ELF-1 (cell line): ENCODE measurements at regions not wholly inside any gene's neighbourhood (a gene's known extent, or its start where the extent isn't known, plus 50 kb on each side); places are given as distances from the start of the nearest gene placed in this dataset.
A peak's percentile ranks its signal among the peaks of the same experiment; 100 is the strongest.

Source experiments
- DNase-seq: peaks from one replicate; pipeline ENCODE4 v3.0.0-alpha.2; 2016; ENCODE audit warnings: low read depth, low spot score

GRCh38 chr2:158006961-158007719 is 94.5 kb upstream of the UPP2 start:
- DNase-seq, result no peak

GRCh38 chr2:158004126-158004764 is 97.4 kb upstream of the UPP2 start:
- DNase-seq, result no peak

- no peak for DNase-seq
Measured at GRCh38 chr2:158002079-158002478, 99.6 kb upstream of the UPP2 start.

GRCh38 chr2:157996799-157997198 is 104.9 kb upstream of the UPP2 start:
- DNase-seq, result no peak

- no peak for DNase-seq
Measured at GRCh38 chr2:157995117-157995516, 106.6 kb upstream of the UPP2 start.

- DNase-seq, result no peak
Measured at GRCh38 chr2:157991932-157992331, 109.7 kb upstream of the UPP2 start.

GRCh38 chr2:157990173-157990572 is 111.5 kb upstream of the UPP2 start:
- no peak for DNase-seq

GRCh38 chr2:157989227-157989626 is 112.4 kb upstream of the UPP2 start:
- no peak for DNase-seq

- no peak for DNase-seq
Measured at GRCh38 chr2:157986761-157987160, 110.6 kb upstream of the ACVR1 start.

GRCh38 chr2:157984866-157985265 is 108.7 kb upstream of the ACVR1 start:
- no peak for DNase-seq

- DNase-seq, result no peak
Measured at GRCh38 chr2:157980020-157980419, 103.9 kb upstream of the ACVR1 start.

GRCh38 chr2:157971702-157972101 is 95.6 kb upstream of the ACVR1 start:
- peak; percentile 87 for DNase-seq

GRCh38 chr2:157967856-157968255 is 91.7 kb upstream of the ACVR1 start:
- DNase-seq, result no peak

- no peak for DNase-seq
Measured at GRCh38 chr2:157959249-157959648, 83.1 kb upstream of the ACVR1 start.

GRCh38 chr2:157957596-157957995 is 81.5 kb upstream of the ACVR1 start:
- no peak for DNase-seq

- DNase-seq, result no peak
Measured at GRCh38 chr2:157952558-157952957, 76.4 kb upstream of the ACVR1 start.

- DNase-seq, result no peak
Measured at GRCh38 chr2:157948856-157949255, 72.7 kb upstream of the ACVR1 start.

GRCh38 chr2:157946919-157947557 is 70.9 kb upstream of the ACVR1 start:
- no peak for DNase-seq

- DNase-seq, result peak; percentile 26
Measured at GRCh38 chr2:157940024-157940423, 63.9 kb upstream of the ACVR1 start.

GRCh38 chr2:157938556-157938955 is 62.4 kb upstream of the ACVR1 start:
- no peak for DNase-seq

GRCh38 chr2:157936406-157936805 is 60.3 kb upstream of the ACVR1 start:
- DNase-seq, result no peak

- DNase-seq, result no peak
Measured at GRCh38 chr2:157935378-157935906, 59.3 kb upstream of the ACVR1 start.
